Effector memory CD8-positive, alpha-beta T cell (primary cell): ENCODE measurements at regions not wholly inside any gene's neighbourhood (a gene's known extent, or its start where the extent isn't known, plus 50 kb on each side); places are given as distances from the start of the nearest gene placed in this dataset.
"Not testable (repeated sequence)": the region's sequence is repeated elsewhere in the genome, so short reads cannot be mapped to it uniquely, and the experiment has no call there.

Experiments used
- ATAC-seq: fragments of 150-1000 bp; cut with Tn5 transposase; replicated peaks from 2 replicates; pipeline ENCODE4 v1.10.0; 2021; ENCODE audit warnings: mild to moderate bottlenecking, moderate library complexity
- DNase-seq, 3 experiments: peaks; one replicate each; pipeline ENCODE4 v3.0.0; 2021
- H3K27ac Mint-ChIP-seq, 2 donors: one replicate each; pipeline ENCODE4 v1.8.0; 2022; ENCODE audit warnings: mild to moderate bottlenecking in 2 of 2, mixed read lengths in 2 of 2, moderate library complexity in 2 of 2
- H3K27me3 Mint-ChIP-seq, 2 donors: one replicate each; pipeline ENCODE4 v1.8.0; 2022; ENCODE audit warnings: mixed read lengths in 2 of 2
- H3K36me3 Mint-ChIP-seq: one replicate; pipeline ENCODE4 v1.8.0; 2022; ENCODE audit warnings: mild to moderate bottlenecking, moderate library complexity, mixed read lengths; ENCODE audit not compliant: insufficient read depth
- H3K4me1 Mint-ChIP-seq, 2 donors: one replicate each; pipeline ENCODE4 v1.8.0; 2022; ENCODE audit warnings: low read depth in 2 of 2, mixed read lengths in 2 of 2
- H3K4me3 Mint-ChIP-seq, 2 donors: one replicate each; pipeline ENCODE4 v1.8.0; 2022; ENCODE audit warnings: mild to moderate bottlenecking in 2 of 2, mixed read lengths in 2 of 2, moderate library complexity in 2 of 2
- H3K9me3 Mint-ChIP-seq, 2 donors: one replicate each; pipeline ENCODE4 v1.8.0; 2022; ENCODE audit warnings: mixed read lengths in 2 of 2

DNA sequence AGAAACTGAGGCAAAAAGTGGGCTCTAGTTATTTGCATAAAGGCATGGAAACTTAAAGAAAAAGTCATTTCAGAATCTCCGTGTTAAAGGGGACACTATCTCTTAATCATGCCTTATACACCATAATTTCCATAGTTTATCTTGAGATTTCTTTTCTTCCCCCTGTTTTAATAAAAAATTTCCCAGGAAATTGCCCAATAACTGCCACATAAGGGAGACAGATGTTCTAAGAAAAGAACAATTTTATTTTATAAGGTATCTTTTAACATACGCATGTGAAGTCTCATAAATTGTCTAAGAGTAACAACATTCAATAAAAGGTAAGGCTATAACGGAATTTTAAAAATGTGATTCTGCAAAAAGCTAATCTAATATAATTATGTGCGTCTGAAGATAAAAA, 371.3 kb downstream of the IRS2 start:
- Mint-ChIP-seq H3K9me3 (peaks cover 0 to 3% of the 10 kb centered on the region in 2 donors), H3K27ac (no peak overlapping the region), H3K4me1 (no peaks in the 10 kb centered on the region), H3K4me3 (no peak overlapping the region), H3K27me3 (no peaks in the 10 kb centered on the region), H3K36me3 (no peaks in the 10 kb centered on the region)
- DNase-seq (no peak), ATAC-seq (no peak)

DNA sequence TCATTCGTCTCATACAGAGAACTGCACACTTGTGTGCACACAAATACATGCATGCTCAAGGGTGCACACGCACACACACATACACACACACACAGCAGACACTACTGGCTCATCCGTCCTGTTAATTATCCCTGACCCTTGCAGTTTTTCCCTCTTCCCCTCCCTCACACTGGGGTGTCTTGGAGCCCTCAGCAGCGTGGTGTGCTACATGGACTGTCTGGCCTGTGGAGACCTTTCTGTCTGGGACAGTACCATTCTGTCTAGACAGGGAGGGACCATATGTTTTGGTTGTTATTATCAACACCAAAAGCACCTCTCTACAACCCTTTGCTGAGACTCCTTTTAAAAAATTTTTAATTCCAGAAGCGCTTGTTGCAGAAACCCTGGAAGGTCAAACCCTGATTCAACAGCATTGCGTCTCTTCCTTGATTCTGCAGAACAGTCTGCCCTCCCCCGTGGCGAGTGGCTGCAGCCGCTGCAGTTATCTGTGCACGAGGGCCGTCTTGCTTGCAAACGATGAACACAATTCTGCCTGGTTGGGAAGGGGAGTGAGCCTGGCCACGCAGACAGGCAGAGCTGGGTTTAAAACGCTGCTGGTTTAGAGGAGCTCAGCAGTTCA, 374.0 kb downstream of the IRS2 start:
- ATAC-seq, result no peak

DNA sequence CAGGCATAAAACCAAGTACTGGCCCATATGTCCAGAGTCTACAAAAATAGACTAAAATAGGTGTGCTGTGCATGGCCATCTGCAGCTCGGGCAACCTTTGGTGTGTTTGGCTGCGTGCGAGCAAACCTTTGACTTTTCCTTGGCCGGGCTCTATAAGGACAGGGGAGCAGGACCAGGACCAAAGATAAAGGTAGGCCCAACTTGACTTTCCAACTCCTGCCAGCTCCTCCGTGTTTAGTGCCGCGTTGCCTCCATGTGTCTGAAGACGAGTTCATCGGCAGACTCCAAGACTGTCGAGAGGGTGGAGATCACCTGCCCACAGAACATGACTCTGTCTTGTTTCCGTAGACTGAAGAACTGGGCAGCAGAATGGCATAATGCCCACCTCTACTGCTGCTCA, 375.5 kb downstream of the IRS2 start:
- Mint-ChIP-seq H3K36me3 (no peaks in the 10 kb centered on the region), H3K4me3 (no peak overlapping the region)
- ATAC-seq, result no peak

More for the DNA sequence above, 374.0 kb downstream of the IRS2 start:
- Mint-ChIP-seq H3K36me3 (no peaks in the 10 kb centered on the region), H3K27me3 (no peaks in the 10 kb centered on the region), H3K4me3 (no peak overlapping the region), H3K9me3 (peaks cover 0 to 3% of the 10 kb centered on the region in 2 donors), H3K27ac (no peak overlapping the region), H3K4me1 (no peaks in the 10 kb centered on the region)
- no peak for DNase-seq

DNA sequence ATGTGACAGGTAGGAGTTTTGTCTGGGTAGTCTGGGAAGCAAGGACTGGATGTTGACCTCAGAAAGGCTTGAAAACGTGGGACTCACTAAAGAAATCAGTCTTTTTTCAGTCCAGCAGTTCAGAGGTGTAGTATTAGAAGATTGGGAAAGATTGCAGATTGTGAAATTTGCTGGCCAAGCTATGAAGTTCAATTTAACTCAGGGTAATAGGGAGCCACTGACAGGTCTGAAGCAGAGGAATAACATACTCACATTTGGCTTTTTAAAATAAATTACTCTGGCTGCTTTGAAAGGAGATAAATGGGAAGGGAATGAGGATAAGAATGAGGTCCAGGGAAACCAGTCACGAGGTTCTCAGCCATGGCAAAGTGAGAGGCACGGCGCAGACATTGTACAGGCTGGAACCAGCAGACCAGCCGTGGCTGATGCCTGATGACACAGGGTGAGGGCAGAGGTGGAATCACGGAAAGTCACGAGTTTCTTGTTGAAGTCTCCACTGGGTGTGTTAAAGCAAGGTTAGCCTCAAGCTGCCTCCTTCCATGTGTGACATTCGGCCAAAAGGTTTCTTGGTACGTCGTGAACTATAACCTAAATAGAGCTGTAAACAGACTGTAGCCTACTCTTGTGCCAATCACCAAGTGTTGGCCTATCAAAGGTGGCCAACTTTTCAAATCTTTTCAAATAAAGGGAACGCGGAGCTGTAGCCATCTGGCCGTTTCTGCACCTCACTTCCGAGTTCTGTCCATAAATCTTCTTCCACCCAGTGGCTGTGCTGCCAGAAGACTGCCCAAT, 377.6 kb downstream of the IRS2 start:
- H3K27me3 Mint-ChIP-seq, result no peaks in the 10 kb centered on the region
- H3K4me1 Mint-ChIP-seq, result no peaks in the 10 kb centered on the region
- no peaks in the 10 kb centered on the region for H3K9me3 Mint-ChIP-seq
- no peak for ATAC-seq
- no peak for DNase-seq
- H3K27ac Mint-ChIP-seq, result no peak overlapping the region
- H3K36me3 Mint-ChIP-seq, result no peaks in the 10 kb centered on the region
- H3K4me3 Mint-ChIP-seq, result no peak overlapping the region

More for the DNA sequence above, 375.5 kb downstream of the IRS2 start:
- no peak for DNase-seq
- H3K9me3 Mint-ChIP-seq, result no peaks in the 10 kb centered on the region
- H3K4me1 Mint-ChIP-seq, result no peaks in the 10 kb centered on the region
- H3K27ac Mint-ChIP-seq, result no peak overlapping the region
- no peaks in the 10 kb centered on the region for H3K27me3 Mint-ChIP-seq

DNA sequence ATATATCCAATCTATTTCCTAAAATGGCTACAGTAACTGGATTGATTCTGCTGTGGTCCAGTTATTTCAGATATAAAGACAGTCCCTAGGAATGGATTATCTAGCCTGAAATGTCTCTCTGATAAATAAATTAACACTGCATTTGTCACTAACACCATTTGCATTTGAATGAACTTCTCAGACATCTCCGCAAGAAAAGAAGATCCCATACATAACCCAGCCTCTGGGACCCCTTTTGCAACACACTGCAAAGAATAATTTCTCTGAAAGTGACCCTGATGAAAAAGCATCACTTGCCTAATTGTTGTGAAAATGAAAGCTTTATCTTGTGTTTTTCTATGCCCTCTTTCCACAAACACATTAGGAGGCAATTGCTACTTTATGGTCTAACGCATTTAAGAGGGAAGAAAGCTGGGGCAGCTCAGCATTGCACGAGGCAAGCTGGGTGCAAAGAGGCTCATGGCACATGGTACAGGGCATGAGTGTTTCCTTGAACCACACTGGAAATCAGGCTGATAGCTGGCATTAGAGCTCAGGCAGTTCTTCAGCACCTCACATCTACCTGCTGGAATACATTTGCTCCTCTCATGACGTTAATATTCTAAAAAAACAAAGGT, 379.9 kb downstream of the IRS2 start:
- H3K27ac Mint-ChIP-seq, result no peak overlapping the region
- ATAC-seq (no peak), DNase-seq (no peak)
- H3K4me1 Mint-ChIP-seq, result no peaks in the 10 kb centered on the region
- H3K36me3 Mint-ChIP-seq, result no peaks in the 10 kb centered on the region
- no peaks in the 10 kb centered on the region for H3K27me3 Mint-ChIP-seq
- H3K9me3 Mint-ChIP-seq, result no peaks in the 10 kb centered on the region
- no peak overlapping the region for H3K4me3 Mint-ChIP-seq

DNA sequence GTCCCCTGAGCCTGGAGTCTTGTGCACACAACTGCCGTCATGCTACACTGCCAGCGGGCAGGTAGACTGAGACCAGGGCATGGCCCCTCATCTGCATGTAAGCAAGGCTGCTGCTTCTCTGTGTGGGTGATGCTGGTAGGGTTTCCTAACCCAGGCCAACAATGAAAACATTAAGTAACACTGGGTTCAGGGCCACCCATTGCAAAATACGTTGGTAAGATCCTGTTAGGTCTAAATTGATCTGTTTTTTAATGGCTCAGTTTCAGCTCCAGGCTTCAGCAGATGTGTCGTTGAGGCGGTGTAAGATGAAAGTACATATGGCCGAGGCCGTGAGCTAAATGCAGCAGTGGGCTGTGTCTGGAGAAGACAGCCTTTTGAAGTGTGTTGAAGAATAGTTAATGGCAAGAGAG, 383.4 kb downstream of the IRS2 start:
- no peaks in the 10 kb centered on the region for H3K4me1 Mint-ChIP-seq
- no peak overlapping the region for H3K4me3 Mint-ChIP-seq
- no peaks in the 10 kb centered on the region for H3K9me3 Mint-ChIP-seq
- no peak overlapping the region for H3K27ac Mint-ChIP-seq
- ATAC-seq (no peak), DNase-seq (no peak)
- no peaks in the 10 kb centered on the region for H3K27me3 Mint-ChIP-seq
- no peaks in the 10 kb centered on the region for H3K36me3 Mint-ChIP-seq

DNA sequence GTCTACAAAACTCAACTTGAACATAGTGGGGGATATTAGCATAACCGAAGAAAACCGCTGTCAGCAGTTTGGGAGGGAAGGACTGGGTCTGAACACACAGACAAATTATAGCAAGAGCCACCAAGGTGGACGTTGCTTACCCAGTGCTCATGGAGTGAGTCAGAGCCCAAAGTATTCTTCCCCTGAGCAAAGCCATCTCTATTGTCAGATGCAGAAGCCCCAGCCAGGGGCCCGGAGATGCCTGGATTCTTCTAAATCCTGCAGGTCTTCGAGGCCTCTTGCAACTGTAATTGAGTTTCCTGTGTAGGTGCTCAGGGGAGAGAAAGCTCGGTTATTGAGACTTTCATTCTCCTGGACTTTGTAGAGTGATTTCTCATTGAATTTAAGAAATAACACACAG, 384.5 kb downstream of the IRS2 start:
- no peak overlapping the region for H3K27ac Mint-ChIP-seq
- no peak overlapping the region for H3K4me3 Mint-ChIP-seq
- no peaks in the 10 kb centered on the region for H3K4me1 Mint-ChIP-seq
- no peaks in the 10 kb centered on the region for H3K36me3 Mint-ChIP-seq
- H3K9me3 Mint-ChIP-seq, result no peaks in the 10 kb centered on the region
- DNase-seq (no peak), ATAC-seq (no peak)
- no peaks in the 10 kb centered on the region for H3K27me3 Mint-ChIP-seq

DNA sequence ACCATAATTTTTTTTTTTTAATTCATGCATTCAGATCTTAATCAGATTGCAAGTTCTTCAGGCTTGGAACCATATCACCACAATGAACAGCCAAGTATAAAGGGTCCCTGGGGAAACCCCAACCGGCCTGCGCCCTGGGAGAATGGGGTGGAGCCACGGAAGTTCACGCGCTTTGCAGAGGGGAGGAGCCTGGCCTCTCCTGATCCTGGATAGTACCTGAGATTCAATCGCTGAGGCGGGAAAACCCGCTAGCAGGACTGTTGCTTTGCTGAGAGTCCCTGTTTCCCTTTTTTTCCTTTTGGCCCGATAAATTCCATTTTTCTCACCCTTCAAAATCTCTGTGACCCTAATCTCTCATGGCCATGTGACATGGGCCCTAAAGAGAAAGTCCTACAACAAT, 385.1 kb downstream of the IRS2 start:
- DNase-seq (no peak), ATAC-seq (no peak)
- Mint-ChIP-seq H3K27ac (no peak overlapping the region), H3K4me1 (no peaks in the 10 kb centered on the region), H3K4me3 (no peak overlapping the region), H3K27me3 (no peaks in the 10 kb centered on the region), H3K9me3 (no peaks in the 10 kb centered on the region), H3K36me3 (no peaks in the 10 kb centered on the region)

DNA sequence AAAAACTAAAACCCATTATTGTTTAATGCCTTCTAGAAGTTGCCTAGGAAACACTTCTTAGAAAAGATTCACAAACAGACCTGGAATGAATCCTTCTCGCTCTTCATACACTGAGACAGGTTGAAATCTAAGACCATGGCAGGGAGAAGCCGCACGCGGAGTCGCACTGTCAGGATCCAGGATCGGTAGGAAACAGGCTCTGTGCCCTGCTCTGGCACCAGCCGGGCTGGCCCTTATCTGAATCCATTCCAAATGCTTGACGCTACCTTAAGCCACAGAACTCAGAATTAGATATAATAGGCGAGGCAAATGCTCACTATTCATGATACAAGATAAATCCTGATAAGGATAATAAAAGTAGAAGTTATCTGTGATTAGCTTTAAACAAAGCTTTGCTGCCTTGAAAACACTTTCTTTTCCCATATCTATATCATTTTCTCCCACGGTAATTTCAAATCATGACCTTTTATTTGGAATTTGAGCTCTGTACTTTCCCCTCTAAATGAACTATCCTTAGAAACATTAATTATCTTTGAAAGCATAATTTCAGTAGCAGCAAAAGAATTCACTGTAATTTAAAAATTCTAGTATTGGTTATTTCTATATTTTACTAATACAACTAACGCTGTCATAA, 385.6 kb downstream of the IRS2 start:
- no peak overlapping the region for H3K4me3 Mint-ChIP-seq
- ATAC-seq (no peak), DNase-seq (no peak)
- H3K27me3 Mint-ChIP-seq, result no peaks in the 10 kb centered on the region
- no peak overlapping the region for H3K27ac Mint-ChIP-seq
- H3K36me3 Mint-ChIP-seq, result no peaks in the 10 kb centered on the region
- H3K9me3 Mint-ChIP-seq, result no peaks in the 10 kb centered on the region
- no peaks in the 10 kb centered on the region for H3K4me1 Mint-ChIP-seq

DNA sequence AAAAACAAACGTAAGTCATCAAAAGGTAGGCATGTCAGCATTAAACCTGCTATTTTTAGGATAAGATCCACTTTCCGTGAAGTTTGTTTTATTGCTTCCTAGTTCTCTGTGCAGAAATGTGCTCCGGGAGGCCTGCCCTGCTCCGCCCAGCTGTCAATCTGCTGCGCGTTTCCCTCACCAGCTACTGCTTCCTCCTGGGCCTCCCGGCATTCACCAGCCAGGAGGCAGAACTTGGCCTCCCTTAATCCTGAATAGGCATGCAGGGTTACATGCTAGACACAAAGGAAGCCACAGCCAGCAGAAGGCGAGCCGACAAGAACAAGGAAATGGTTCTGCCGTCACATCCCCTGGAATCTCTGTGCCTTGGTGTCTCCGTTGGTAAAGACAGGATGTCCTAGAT, 386.2 kb downstream of the IRS2 start:
- Mint-ChIP-seq H3K36me3 (no peaks in the 10 kb centered on the region), H3K27ac (no peak overlapping the region), H3K27me3 (no peaks in the 10 kb centered on the region), H3K4me1 (no peaks in the 10 kb centered on the region), H3K9me3 (no peaks in the 10 kb centered on the region), H3K4me3 (no peak overlapping the region)
- ATAC-seq (no peak), DNase-seq (no peak)

DNA sequence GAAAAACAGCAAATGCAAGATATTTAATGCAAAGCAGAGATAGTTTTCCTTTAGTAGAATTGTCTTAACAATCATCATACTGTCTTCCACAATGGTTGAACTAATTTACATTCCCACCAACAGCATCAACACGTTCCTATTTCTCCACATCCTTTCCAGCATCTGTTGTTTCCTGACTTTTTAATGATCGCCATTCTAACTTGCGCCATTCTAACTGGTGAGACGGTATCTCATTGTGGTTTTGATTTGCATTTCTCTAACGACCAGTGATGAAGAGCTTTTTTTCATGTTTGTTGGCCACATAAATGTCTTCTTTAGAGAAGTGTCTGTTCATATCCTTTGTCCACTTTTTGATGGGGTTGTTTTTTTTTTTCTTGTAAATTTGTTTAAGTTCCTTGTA, 388.3 kb downstream of the IRS2 start:
- not testable (repeated sequence) for ATAC-seq, H3K27ac Mint-ChIP-seq, H3K4me1 Mint-ChIP-seq, H3K4me3 Mint-ChIP-seq, DNase-seq, H3K9me3 Mint-ChIP-seq, H3K36me3 Mint-ChIP-seq, H3K27me3 Mint-ChIP-seq

DNA sequence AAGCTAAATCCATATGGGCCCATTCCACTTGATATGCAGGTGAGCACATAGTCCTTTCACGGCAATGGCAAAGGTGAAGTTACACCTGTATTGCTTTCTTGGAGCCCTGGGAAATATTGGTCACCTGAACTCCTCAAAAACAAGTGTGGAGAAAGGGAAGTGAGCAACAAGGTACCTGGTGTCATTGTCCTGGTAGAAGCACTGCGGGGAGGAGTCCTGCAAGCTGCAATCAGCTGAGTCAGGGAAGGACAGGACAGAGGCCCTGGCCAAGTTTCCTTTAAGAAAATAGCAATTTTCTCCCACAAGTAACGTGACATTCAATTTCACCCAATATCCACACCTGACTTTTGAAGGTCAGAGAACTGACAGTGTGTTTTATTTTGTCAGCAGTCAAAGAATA, 389.1 kb downstream of the IRS2 start:
- Mint-ChIP-seq H3K36me3 (no peaks in the 10 kb centered on the region), H3K27me3 (no peaks in the 10 kb centered on the region), H3K27ac (no peak overlapping the region), H3K4me1 (no peaks in the 10 kb centered on the region), H3K9me3 (peaks cover 0 to 9% of the 10 kb centered on the region in 2 donors), H3K4me3 (no peak overlapping the region)
- no peak for ATAC-seq
- no peak for DNase-seq

DNA sequence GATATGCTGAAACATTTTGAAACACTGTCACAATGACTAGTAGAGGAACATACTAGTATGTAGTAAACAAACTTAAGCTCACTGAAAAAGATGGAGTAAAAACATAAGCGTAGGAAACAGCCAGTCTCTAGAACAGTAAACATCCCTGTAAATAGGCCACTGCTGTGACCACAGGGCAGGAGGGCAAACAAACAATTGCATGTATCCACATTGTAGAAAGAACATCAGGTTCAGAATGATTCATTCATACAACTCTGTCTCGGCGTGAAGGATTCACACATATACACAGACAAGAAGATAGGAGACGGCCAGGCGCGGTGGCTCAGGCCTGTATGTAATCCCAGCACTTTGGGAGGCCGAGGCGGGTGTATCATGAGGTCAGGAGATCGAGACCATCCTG, 390.1 kb downstream of the IRS2 start:
- Mint-ChIP-seq H3K27ac (no peak overlapping the region), H3K9me3 (peaks cover 0 to 9% of the 10 kb centered on the region in 2 donors), H3K27me3 (no peaks in the 10 kb centered on the region), H3K4me1 (no peaks in the 10 kb centered on the region), H3K4me3 (no peak overlapping the region), H3K36me3 (no peaks in the 10 kb centered on the region)
- DNase-seq, result no peak
- no peak for ATAC-seq

DNA sequence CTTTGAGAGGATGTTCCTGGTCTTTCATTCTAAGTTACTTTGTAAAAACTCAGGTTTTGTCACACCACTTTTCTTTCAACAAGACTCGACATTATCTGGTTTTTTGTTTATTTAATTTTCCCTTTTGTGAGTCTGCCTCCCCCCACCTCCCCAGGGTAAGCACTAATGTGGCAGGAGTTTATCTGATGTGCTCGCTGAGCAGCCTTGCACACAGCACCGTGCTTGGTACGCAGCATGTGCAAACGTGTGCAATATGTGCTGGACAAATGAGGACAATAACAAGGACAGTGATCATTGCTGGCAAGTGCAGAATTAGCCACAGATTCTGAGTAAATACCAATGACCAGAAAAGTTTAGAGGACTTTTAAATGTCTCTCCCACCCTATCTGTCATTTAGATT, 391.4 kb downstream of the IRS2 start:
- Mint-ChIP-seq H3K27me3 (no peaks in the 10 kb centered on the region), H3K36me3 (no peaks in the 10 kb centered on the region)
- ATAC-seq, result no peak

More for the DNA sequence above, 391.4 kb downstream of the IRS2 start:
- Mint-ChIP-seq H3K4me3 (no peak overlapping the region), H3K9me3 (peaks cover 0 to 9% of the 10 kb centered on the region in 2 donors), H3K4me1 (no peaks in the 10 kb centered on the region), H3K27ac (no peak overlapping the region)
- no peak for DNase-seq
